H9 (cell line): ENCODE measurements at regions not wholly inside any gene's neighbourhood (a gene's known extent, or its start where the extent isn't known, plus 50 kb on each side); places are given as distances from the start of the nearest gene placed in this dataset.

Experiments used
- DNase-seq: peaks from one replicate; pipeline ENCODE4 v3.0.0-alpha.2; 2017
- H2AFZ ChIP-seq: one replicate; pipeline ENCODE4 v1.6.1; 2013; ENCODE audit warnings: mild to moderate bottlenecking, low read length, control low read depth, moderate library complexity
- H2AK5ac ChIP-seq: 2 replicates; pipeline ENCODE4 v1.6.1; 2013; ENCODE audit warnings: low read length, control low read depth, mixed read lengths; ENCODE audit not compliant: insufficient read length
- H2BK120ac ChIP-seq: one replicate; pipeline ENCODE4 v1.6.1; 2013; ENCODE audit warnings: low read depth, mild to moderate bottlenecking, low read length, control low read depth, inconsistent platforms; ENCODE audit not compliant: poor library complexity, severe bottlenecking
- H2BK12ac ChIP-seq: 2 replicates; pipeline ENCODE4 v1.6.1; 2013; ENCODE audit warnings: low read length, control low read depth, mixed read lengths, low read depth; ENCODE audit not compliant: insufficient read length
- H2BK15ac ChIP-seq: 2 replicates; pipeline ENCODE4 v1.6.1; 2013; ENCODE audit warnings: low read depth, low read length, control low read depth
- H2BK20ac ChIP-seq: one replicate; pipeline ENCODE4 v1.6.1; 2013; ENCODE audit warnings: low read depth, mild to moderate bottlenecking, low read length, control low read depth, inconsistent platforms; ENCODE audit not compliant: poor library complexity, severe bottlenecking
- H2BK5ac ChIP-seq: 2 replicates; pipeline ENCODE4 v1.6.1; 2013; ENCODE audit warnings: low read length, control low read depth, mixed read lengths; ENCODE audit not compliant: insufficient read length
- H3K14ac ChIP-seq: 2 replicates; pipeline ENCODE4 v1.6.1; 2013; ENCODE audit warnings: low read length, control low read depth; ENCODE audit not compliant: insufficient read depth
- H3K18ac ChIP-seq: 2 replicates; pipeline ENCODE4 v1.6.1; 2013; ENCODE audit warnings: low read depth, mild to moderate bottlenecking, mixed read lengths, low read length, control low read depth; ENCODE audit not compliant: insufficient read length
- H3K23ac ChIP-seq: 2 replicates; pipeline ENCODE4 v1.6.1; 2013; ENCODE audit warnings: low read length, control low read depth, mixed read lengths, low read depth; ENCODE audit not compliant: insufficient read length
- H3K23me2 ChIP-seq: 2 replicates; pipeline ENCODE4 v1.6.1; 2013; ENCODE audit warnings: low read depth, mild to moderate bottlenecking, mixed read lengths, low read length, control low read depth; ENCODE audit not compliant: insufficient read length, poor library complexity, severe bottlenecking
- H3K27ac ChIP-seq: 2 replicates; pipeline ENCODE4 v1.5.1; 2013; ENCODE audit warnings: low read length, control low read depth, mixed read lengths, low read depth; ENCODE audit not compliant: insufficient read length
- H3K27me3 ChIP-seq: 2 replicates; pipeline ENCODE4 v1.6.1; 2013; ENCODE audit warnings: low read length, control low read depth, inconsistent platforms; ENCODE audit not compliant: insufficient read depth
- H3K4ac ChIP-seq: 2 replicates; pipeline ENCODE4 v1.6.1; 2013; ENCODE audit warnings: low read depth, mild to moderate bottlenecking, control low read depth, inconsistent platforms, low read length, moderate library complexity
- H3K4me1 ChIP-seq: 2 replicates; pipeline ENCODE4 v1.6.1; 2013; ENCODE audit warnings: low read length, control low read depth, inconsistent platforms; ENCODE audit not compliant: insufficient read depth
- H3K4me2 ChIP-seq: 2 replicates; pipeline ENCODE4 v1.6.1; 2013; ENCODE audit warnings: low read length, control low read depth, mixed read lengths; ENCODE audit not compliant: insufficient read length, insufficient read depth
- H3K56ac ChIP-seq: 2 replicates; pipeline ENCODE4 v1.6.1; 2013; ENCODE audit warnings: low read depth, mild to moderate bottlenecking, mixed read lengths, low read length, control low read depth; ENCODE audit not compliant: insufficient read length
- H3K79me1 ChIP-seq: 2 replicates; pipeline ENCODE4 v1.6.1; 2013; ENCODE audit warnings: low read depth, mild to moderate bottlenecking, moderate library complexity, low read length, control low read depth, inconsistent platforms; ENCODE audit not compliant: insufficient read depth, poor library complexity, severe bottlenecking
- H3K79me2 ChIP-seq: 2 replicates; pipeline ENCODE4 v1.6.1; 2013; ENCODE audit warnings: low read length, control low read depth, inconsistent platforms; ENCODE audit not compliant: insufficient read depth
- H3K9ac ChIP-seq: 2 replicates; pipeline ENCODE4 v1.6.1; 2013; ENCODE audit warnings: low read length, control low read depth, mixed read lengths; ENCODE audit not compliant: insufficient read length; ENCODE audit errors: extremely low read depth
- H3K9me3 ChIP-seq: one replicate; pipeline ENCODE4 v1.6.1; 2013; ENCODE audit warnings: low read depth, low read length, inconsistent platforms; ENCODE audit not compliant: control insufficient read depth
- H3T11ph ChIP-seq: one replicate; pipeline ENCODE4 v1.6.1; 2013; ENCODE audit warnings: mild to moderate bottlenecking, low read length, control low read depth, inconsistent platforms
- H4K20me1 ChIP-seq: one replicate; pipeline ENCODE4 v1.6.1; 2013; ENCODE audit not compliant: control insufficient read depth, insufficient read length, insufficient read depth
- H4K5ac ChIP-seq: 2 replicates; pipeline ENCODE4 v1.6.1; 2013; ENCODE audit warnings: low read depth, mild to moderate bottlenecking, mixed read lengths, low read length, control low read depth; ENCODE audit not compliant: insufficient read length
- H4K8ac ChIP-seq: replicated peaks from 2 replicates; pipeline ENCODE4 v1.6.1; 2013; ENCODE audit warnings: low read length, control low read depth, mixed read lengths, low read depth; ENCODE audit not compliant: insufficient read length
- H4K91ac ChIP-seq: 2 replicates; pipeline ENCODE4 v1.6.1; 2013; ENCODE audit warnings: low read depth, mild to moderate bottlenecking, moderate library complexity, mixed read lengths, low read length, control low read depth; ENCODE audit not compliant: insufficient read length
- H3K27ac Mint-ChIP-seq, 3 experiments: 2 replicates in 2 of 3; 3 replicates in 1 of 3; pipeline ENCODE4 v1.8.0; 2020 to 2021; ENCODE audit warnings: mixed read lengths in 3 of 3, mild to moderate bottlenecking in 1 of 3, moderate library complexity in 1 of 3
- H3K27me3 Mint-ChIP-seq: 2 replicates; pipeline ENCODE4 v1.8.0; 2021; ENCODE audit warnings: low read depth, mild to moderate bottlenecking, moderate library complexity, mixed read lengths
- H3K36me3 Mint-ChIP-seq, 3 experiments: 2 replicates in 2 of 3; 3 replicates in 1 of 3; pipeline ENCODE4 v1.8.0; 2020 to 2021; ENCODE audit warnings: low read depth in 3 of 3, mixed read lengths in 3 of 3; ENCODE audit not compliant: insufficient read depth in 1 of 3
- H3K4me1 Mint-ChIP-seq, 2 experiments: 2 replicates each; pipeline ENCODE4 v1.8.0; 2020; ENCODE audit warnings: mixed read lengths in 2 of 2
- H3K4me3 Mint-ChIP-seq, 2 experiments: 2 replicates in 1 of 2; 3 replicates in 1 of 2; pipeline ENCODE4 v1.8.0; 2020 to 2021; ENCODE audit warnings: mild to moderate bottlenecking in 2 of 2, mixed read lengths in 2 of 2, moderate library complexity in 1 of 2
- H3K9me3 Mint-ChIP-seq, 2 experiments: 2 replicates in 1 of 2; 3 replicates in 1 of 2; pipeline ENCODE4 v1.8.0; 2020; ENCODE audit warnings: mild to moderate bottlenecking in 2 of 2, mixed read lengths in 2 of 2, moderate library complexity in 1 of 2
- WGBS: extraction: QIAGEN DNeasy Blood & Tissue Kit; methylation state at CpG from one replicate; pipeline ENCODE4 v1.1.7; 2013; ENCODE audit warnings: missing lambda C conversion rate, low lambda C conversion rate, mixed read lengths; ENCODE audit not compliant: insufficient read length; ENCODE audit errors: extremely low coverage; 5-methylcytosine and 5-hydroxymethylcytosine counted together
- TF ChIP-seq, protein P1 (sequence below): fragments of 200-600 bp; sonication (generic); conservative IDR thresholded peaks from 3 replicates; pipeline ENCODE4 v1.8.0; 2021; ENCODE audit warnings: antibody characterized with exemption, mild to moderate bottlenecking

DNA sequence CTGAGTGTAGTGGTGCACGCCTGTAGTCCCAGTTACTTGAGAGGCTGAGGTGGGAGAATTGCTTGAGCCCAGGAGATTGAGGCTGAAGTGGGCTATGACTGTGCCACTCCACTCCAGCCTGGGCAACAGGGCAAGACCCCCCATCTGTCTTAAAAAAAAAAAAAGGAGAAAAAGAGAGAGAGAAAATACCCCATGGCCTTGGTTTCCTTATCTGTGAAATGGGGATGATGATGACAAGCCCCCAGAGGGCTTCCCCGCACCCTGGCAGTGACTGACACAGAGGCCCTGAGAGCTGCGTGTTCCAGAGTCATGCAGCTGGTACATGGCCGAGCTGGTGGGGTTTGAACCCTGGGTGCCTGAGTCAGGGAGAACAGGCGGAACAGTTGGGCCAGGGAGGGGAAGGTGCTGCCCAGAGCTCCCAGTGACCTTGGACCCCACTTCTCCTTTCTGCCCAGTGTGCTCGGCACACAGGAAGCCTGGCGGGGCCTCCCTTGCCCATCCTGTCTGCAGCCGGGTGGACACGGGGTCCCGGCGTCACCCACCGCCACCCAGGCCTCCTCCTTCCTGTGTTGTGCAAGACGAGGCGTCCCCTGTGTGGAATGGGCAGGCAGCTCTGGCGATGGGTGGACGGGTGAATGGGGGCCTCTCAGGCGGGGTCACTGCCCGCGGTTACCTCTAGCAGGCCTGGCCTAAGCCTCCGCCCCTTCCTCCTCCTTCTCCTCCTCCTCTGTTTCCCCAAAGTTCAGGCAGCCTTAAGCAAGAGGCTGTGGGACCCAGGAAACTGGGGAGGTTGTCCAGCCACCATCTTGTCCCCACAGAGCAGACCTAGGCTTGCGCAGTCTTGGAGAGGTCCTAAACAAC, 84.2 kb downstream of the CEBPB start:
- Histone ChIP-seq H2AFZ (no peak overlapping the region), H3T11ph (no peak overlapping the region), H4K91ac (no peak overlapping the region), H2BK12ac (no peak overlapping the region), H4K8ac (no peak overlapping the region), H2BK5ac (no peak overlapping the region), H3K14ac (no peak overlapping the region), H3K79me1 (no peaks in the 10 kb centered on the region), H3K23me2 (no peaks in the 10 kb centered on the region), H3K27ac (no peak overlapping the region), H3K18ac (no peak overlapping the region), H3K9ac (no peak overlapping the region), H3K4me2 (no peak overlapping the region), H3K4me1 (no peaks in the 10 kb centered on the region), H2BK15ac (no peak overlapping the region), H2BK120ac (no peak overlapping the region), H3K79me2 (no peaks in the 10 kb centered on the region), H3K27me3 (no peaks in the 10 kb centered on the region), H4K5ac (no peak overlapping the region), H3K23ac (no peak overlapping the region), H2AK5ac (no peak overlapping the region), H4K20me1 (no peaks in the 10 kb centered on the region), H2BK20ac (no peak overlapping the region), H3K4ac (no peak overlapping the region), H3K56ac (no peak overlapping the region), H3K9me3 (no peaks in the 10 kb centered on the region)
- WGBS, result no CpG with 5 or more reads among the region's 21 CpGs
- H3K4me3 Mint-ChIP-seq, result no peak overlapping the region
- no peaks in the 10 kb centered on the region for H3K4me1 Mint-ChIP-seq
- H3K9me3 Mint-ChIP-seq, result no peaks in the 10 kb centered on the region; a peak in 1 of 5 replicates
- H3K27ac Mint-ChIP-seq, result no peak overlapping the region
- TF ChIP-seq, protein P1, sequence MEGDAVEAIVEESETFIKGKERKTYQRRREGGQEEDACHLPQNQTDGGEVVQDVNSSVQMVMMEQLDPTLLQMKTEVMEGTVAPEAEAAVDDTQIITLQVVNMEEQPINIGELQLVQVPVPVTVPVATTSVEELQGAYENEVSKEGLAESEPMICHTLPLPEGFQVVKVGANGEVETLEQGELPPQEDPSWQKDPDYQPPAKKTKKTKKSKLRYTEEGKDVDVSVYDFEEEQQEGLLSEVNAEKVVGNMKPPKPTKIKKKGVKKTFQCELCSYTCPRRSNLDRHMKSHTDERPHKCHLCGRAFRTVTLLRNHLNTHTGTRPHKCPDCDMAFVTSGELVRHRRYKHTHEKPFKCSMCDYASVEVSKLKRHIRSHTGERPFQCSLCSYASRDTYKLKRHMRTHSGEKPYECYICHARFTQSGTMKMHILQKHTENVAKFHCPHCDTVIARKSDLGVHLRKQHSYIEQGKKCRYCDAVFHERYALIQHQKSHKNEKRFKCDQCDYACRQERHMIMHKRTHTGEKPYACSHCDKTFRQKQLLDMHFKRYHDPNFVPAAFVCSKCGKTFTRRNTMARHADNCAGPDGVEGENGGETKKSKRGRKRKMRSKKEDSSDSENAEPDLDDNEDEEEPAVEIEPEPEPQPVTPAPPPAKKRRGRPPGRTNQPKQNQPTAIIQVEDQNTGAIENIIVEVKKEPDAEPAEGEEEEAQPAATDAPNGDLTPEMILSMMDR, result no peak
- no peaks in the 10 kb centered on the region for H3K36me3 Mint-ChIP-seq
- H3K27me3 Mint-ChIP-seq, result peaks cover 1% of the 10 kb centered on the region; the same call in 1 of the 2 replicates
- no peak for DNase-seq
